Esophagus (tissue), 2 donors: ENCODE measurements at regions not wholly inside any gene's neighbourhood (a gene's known extent, or its start where the extent isn't known, plus 50 kb on each side); places are given as distances from the start of the nearest gene placed in this dataset.

Experiments
- H3K27ac ChIP-seq, 2 donors: one replicate each; pipeline ENCODE4 v1.5.1; 2013; ENCODE audit warnings: low read depth in 2 of 2, mild to moderate bottlenecking in 2 of 2, inconsistent platforms in 1 of 2, low read length in 1 of 2, moderate library complexity in 1 of 2
- H3K27me3 ChIP-seq, 2 donors: one replicate each; pipeline ENCODE4 v1.6.1; 2013; ENCODE audit warnings: low read length in 2 of 2, control low read depth in 1 of 2, mild to moderate bottlenecking in 1 of 2; ENCODE audit not compliant: insufficient read depth in 2 of 2, control insufficient read depth in 1 of 2
- H3K36me3 ChIP-seq, 2 donors: one replicate each; pipeline ENCODE4 v1.6.1; 2013; ENCODE audit warnings: low read length in 1 of 2; ENCODE audit not compliant: control insufficient read depth in 2 of 2, insufficient read depth in 2 of 2
- H3K4me1 ChIP-seq, 2 donors: one replicate each; pipeline ENCODE4 v1.6.1; 2013; ENCODE audit warnings: low read length in 1 of 2; ENCODE audit not compliant: control insufficient read depth in 2 of 2, insufficient read depth in 2 of 2
- H3K4me3 ChIP-seq, 2 donors: one replicate each; pipeline ENCODE4 v1.5.1; 2013; ENCODE audit warnings: low read length in 2 of 2, mild to moderate bottlenecking in 2 of 2, low read depth in 1 of 2, moderate library complexity in 1 of 2
- H3K9me3 ChIP-seq, 2 donors: one replicate each; pipeline ENCODE4 v1.6.1; 2013; ENCODE audit warnings: mild to moderate bottlenecking in 2 of 2, low read depth in 1 of 2, low read length in 1 of 2, moderate library complexity in 1 of 2; ENCODE audit not compliant: control insufficient read depth in 2 of 2, insufficient read depth in 1 of 2
- WGBS, 2 donors: extraction: QIAGEN DNeasy Blood & Tissue Kit; methylation state at CpG; one replicate each; pipeline ENCODE4 v1.1.7; 2013; 5-methylcytosine and 5-hydroxymethylcytosine counted together
- donor health status: healthy with polysubstance abuse.
- donor health status: Bipolar disorder and iron deficiency.

- Histone ChIP-seq H3K9me3 (peaks cover 0 to 3% of the 10 kb centered on the region in 2 donors), H3K4me3 (no peak overlapping the region), H3K27ac (no peak overlapping the region), H3K27me3 (no peaks in the 10 kb centered on the region), H3K4me1 (peaks cover 0 to 8% of the 10 kb centered on the region in 2 donors), H3K36me3 (no peaks in the 10 kb centered on the region)
- WGBS, 2 donors = 18 to 31% methylated on average over 9 of the region's 9 CpGs
These were observed 101.7 kb upstream of the PMEPA1 start for GRCh38 chr20:57811374-57812020.

DNA sequence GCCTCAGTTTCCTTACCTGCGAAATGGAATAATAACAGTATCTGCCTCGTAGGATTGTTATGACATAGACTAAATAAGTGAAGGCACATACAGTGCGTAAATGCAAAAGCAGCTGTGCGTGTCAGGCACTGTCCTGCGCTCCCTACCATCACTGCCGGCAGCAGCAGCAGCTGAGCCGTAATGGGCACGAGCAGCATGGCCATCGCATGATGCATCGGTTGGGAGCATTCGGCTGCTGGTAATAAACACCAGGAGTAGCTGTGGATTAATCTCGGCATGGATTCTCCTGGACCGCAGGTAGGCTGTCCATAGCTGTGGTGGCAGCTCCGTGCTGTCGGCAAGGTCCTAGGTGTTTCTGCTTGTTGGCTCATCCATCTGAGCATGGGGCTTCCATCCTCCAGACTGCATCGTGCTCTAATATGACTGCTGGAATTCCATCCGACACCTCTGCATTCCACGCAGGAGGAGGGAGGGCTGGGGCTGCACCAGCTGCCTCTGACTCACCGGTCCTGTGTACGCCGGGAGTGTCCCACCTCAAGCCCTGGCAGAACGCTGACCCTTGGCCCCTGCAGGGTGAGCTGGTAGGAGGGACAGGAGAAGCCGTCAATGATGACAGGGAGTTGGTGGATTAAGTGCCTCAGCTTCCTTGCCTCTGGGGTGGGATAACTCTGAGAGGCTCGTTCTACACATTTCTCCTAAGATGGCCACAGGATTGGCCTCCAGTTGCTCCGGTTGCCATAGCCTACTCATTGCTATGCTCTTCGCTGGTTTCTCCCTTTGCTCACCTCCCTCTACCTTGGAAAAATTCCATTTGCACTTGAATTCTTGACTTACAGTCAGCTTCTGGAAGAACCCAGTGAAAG is 100.9 kb upstream of the PMEPA1 start:
- Histone ChIP-seq H3K36me3 (no peaks in the 10 kb centered on the region), H3K9me3 (peaks cover 0 to 3% of the 10 kb centered on the region in 2 donors), H3K27ac (no peak overlapping the region), H3K4me3 (no peak overlapping the region), H3K27me3 (no peaks in the 10 kb centered on the region), H3K4me1 (peaks cover 0 to 8% of the 10 kb centered on the region in 2 donors)
- 70 to 77% methylated on average over 26 of the region's 26 CpGs for WGBS, 2 donors

DNA sequence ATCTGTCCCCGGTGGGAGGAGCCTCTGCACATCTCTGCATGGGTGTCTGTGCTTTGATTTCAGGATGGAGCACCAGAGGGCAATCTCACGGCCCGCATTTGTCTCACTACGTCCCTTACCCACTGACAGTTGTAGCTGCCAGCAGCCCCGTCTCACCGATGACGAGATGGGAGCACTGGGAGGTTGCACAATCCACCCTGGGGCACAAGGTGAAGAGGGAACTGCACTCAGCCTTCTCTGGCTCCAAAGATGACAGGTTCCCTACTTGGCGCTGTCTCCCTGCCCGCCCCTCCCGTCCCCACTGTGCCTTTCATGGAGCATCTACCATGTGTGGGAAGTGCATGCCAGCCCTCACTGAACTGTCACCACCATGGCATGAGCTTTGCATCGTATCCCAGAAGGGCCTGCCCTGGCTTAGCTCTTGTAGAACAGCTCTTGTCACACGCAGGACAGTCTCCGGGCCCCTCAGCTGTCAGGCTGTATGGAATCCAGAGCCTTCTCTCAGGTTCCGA is 99.9 kb upstream of the PMEPA1 start:
- Histone ChIP-seq H3K9me3 (no peaks in the 10 kb centered on the region), H3K4me3 (no peak overlapping the region), H3K27ac (no peak overlapping the region), H3K36me3 (no peaks in the 10 kb centered on the region), H3K27me3 (no peaks in the 10 kb centered on the region), H3K4me1 (peaks cover 0 to 8% of the 10 kb centered on the region in 2 donors)
- 56 to 66% methylated on average over 14 of the region's 14 CpGs for WGBS, 2 donors

GRCh38 chr20:57809149-57809548 is 99.3 kb upstream of the PMEPA1 start:
- H3K36me3 ChIP-seq = no peaks in the 10 kb centered on the region
- H3K9me3 ChIP-seq = no peaks in the 10 kb centered on the region
- peaks cover 0 to 8% of the 10 kb centered on the region in 2 donors for H3K4me1 ChIP-seq
- no peaks in the 10 kb centered on the region for H3K27me3 ChIP-seq
- H3K4me3 ChIP-seq = no peak overlapping the region
- H3K27ac ChIP-seq = no peak overlapping the region
- 86 to 94% methylated on average over 5 of the region's 5 CpGs for WGBS, 2 donors

DNA sequence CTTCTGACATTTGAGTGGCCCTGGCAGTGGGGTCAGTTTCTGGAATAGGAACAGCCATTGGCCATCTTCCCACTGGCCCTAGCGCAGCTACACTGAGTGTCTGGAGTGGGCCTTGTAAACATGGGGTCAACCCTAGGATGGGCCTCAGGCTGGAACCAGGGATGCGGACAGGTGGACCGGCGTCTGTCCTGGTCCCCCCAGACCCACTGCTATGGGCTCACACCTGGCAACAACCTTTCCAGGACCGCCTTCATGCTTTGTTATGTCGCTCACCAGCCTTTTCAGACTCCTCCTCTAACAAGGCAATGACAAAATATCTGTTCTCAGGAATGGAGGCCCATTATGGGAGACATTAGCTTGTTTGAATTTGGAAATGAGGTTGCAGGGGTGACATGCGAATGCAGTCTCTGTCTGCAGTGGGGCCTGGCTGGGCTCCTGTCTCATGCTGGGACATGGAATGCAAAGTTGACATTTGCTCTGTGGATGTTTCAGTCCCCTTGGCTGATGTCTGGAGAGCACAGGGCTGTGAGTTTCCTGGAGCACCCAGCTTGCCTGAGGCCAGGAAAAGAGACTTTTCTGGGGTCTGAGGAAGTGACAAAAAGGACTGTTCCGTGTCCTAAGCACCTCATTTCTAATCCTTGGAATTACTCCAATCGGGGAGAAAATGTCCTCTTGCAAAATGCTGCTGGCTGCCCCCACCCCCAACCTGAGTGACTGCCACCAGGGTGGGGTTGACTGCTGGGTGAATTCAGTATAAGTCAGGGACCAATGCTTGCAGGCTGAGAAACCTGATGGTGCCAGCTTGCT is 98.7 kb upstream of the PMEPA1 start:
- Histone ChIP-seq H3K27ac (no peak overlapping the region), H3K4me1 (peaks cover 1 to 8% of the 10 kb centered on the region in 2 donors), H3K9me3 (no peaks in the 10 kb centered on the region), H3K27me3 (no peaks in the 10 kb centered on the region), H3K4me3 (no peak overlapping the region), H3K36me3 (no peaks in the 10 kb centered on the region)
- WGBS, 2 donors = 83% methylated on average over 9 of the region's 9 CpGs

GRCh38 chr20:57807401-57808263 is 97.8 kb upstream of the PMEPA1 start:
- H3K27ac ChIP-seq = no peak overlapping the region
- H3K36me3 ChIP-seq = no peaks in the 10 kb centered on the region
- H3K4me3 ChIP-seq = no peak overlapping the region
- no peaks in the 10 kb centered on the region for H3K27me3 ChIP-seq
- no peaks in the 10 kb centered on the region for H3K9me3 ChIP-seq
- 72 to 81% methylated on average over 11 of the region's 11 CpGs for WGBS, 2 donors
- H3K4me1 ChIP-seq = peaks cover 4 to 8% of the 10 kb centered on the region in 2 donors

DNA sequence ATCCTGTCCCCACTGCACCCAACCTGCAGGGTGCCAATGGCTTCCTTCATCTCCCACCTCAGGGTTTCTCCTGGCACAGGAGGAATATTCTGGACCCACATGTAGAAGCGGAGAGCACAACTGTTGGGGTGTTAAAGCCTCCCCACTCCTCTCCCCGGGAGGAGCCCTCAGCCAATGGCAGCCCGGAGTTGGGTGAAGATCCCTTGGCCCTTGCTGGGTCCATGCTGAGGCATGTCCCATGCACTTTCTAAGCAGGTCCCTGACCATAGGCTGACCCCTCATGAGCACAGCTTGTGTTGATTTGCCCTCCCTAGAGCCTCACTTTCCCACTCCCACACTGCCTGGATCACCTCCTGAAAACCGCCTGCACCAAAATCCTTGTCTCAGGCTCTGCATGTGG is 97.2 kb upstream of the PMEPA1 start:
- no peaks in the 10 kb centered on the region for H3K9me3 ChIP-seq
- no peak overlapping the region for H3K4me3 ChIP-seq
- no peaks in the 10 kb centered on the region for H3K27me3 ChIP-seq
- H3K4me1 ChIP-seq = peaks cover 4 to 8% of the 10 kb centered on the region in 2 donors
- no peak overlapping the region for H3K27ac ChIP-seq
- no peaks in the 10 kb centered on the region for H3K36me3 ChIP-seq
- 82 to 96% methylated on average over 4 of the region's 4 CpGs for WGBS, 2 donors

DNA sequence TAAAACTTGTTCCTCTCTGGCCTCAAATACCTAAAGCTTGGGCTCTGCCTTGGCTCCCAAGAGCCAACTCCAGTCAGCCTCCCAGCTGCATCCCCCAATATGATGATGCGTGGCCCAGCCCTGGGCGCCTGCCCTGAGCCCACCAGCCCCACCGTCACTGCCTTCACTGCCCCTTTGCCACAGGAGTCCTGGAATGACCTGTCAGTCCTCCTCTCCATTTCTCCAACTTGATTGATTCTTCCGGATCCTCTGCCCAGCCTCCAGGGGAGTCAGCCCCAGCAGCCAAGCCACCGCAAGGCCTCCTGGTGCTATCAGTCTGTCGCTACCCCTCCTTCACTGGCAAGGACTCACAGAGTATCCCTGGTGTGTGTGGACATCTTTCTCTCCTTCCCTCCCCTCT is 96.7 kb upstream of the PMEPA1 start:
- Histone ChIP-seq H3K27me3 (no peaks in the 10 kb centered on the region), H3K27ac (no peak overlapping the region), H3K36me3 (no peaks in the 10 kb centered on the region), H3K4me1 (peaks cover 4 to 8% of the 10 kb centered on the region in 2 donors), H3K9me3 (no peaks in the 10 kb centered on the region), H3K4me3 (no peak overlapping the region)
- WGBS, 2 donors = 92 to 93% methylated on average over 6 of the region's 6 CpGs
